ENCODE measurements at regions not wholly inside any gene's neighbourhood (a gene's known extent, or its start where the extent isn't known, plus 50 kb on each side); places are given as distances from the start of the nearest gene placed in this dataset.
"Not testable (repeated sequence)": the region's sequence is repeated elsewhere in the genome, so short reads cannot be mapped to it uniquely, and the experiment has no call there.

DNA sequence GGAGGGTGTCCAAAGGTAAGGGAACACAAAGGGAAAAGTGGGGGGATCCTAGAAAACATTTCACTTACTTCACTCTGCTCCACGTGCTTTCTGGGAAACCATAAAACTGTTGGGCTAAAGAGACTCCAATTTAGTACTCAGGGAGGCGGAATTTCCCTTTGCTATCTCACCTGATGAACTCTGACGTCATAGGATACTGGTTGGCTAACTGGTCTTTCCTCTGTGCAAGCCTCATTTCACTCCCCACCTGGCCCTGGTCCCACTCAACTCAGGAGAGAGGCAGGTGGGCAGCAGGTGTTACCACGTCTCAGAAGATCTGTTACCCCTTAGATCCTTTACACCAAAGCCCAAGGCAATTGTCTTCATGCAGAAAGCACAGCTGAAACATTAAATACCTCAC lies 51.8 kb upstream of the PMAIP1 start:
- no peak for DNase-seq (ENCODE audit: low read depth in 2 of 2)

DNA sequence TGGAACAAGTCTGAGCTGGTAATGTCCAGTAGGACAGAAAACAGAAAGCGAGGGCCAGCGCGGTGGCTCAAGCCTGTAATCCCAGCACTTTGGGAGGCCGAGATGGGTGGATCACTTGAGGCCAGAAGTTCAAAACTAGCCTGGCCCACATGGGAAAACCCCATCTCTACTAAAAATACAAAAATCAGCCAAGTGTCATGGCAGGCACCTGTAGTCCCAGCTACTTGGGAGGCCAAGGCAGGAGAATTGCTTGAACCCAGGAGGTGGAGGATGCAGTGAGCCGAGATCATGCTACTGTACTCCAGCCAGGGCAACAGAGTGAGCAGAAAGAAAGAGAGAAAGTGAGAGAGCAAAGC lies 52.3 kb upstream of the PMAIP1 start:
- DNase-seq (ENCODE audit: low read depth in 2 of 2): not testable (repeated sequence)

DNA sequence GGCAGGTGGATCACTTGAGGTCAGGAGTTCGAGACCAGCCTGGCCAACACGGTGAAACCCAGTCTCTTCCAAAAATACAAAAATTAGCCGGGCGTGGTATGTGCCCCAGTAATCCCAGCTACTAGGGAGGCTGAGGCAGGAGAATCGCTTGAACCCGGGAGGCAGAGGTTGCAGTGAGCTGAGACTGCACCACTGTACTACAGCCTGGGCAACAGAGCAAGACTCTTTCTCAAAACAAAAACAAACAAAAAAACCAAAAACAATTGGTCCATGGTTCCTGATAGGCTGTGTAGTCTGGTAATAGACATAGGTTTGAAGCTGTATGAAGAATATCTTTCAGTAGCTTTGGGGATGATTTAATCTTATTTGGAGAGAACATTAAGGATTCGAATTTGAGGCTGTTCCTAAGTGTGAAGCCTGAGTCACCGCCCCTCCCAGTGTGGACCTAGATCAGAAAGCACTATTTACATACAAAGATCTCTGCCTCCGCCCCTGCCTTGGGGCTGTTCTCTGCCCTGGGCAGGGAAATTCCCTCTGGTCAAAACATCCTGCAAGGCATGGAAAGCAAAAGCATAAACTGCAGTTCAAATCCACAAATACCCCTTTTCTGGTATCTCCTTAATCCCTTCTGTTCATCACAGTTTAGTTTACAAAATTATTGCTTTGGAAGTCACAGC lies 52.8 kb upstream of the PMAIP1 start:
- peak; percentile 18 to 49 for DNase-seq (ENCODE audit: low read depth in 2 of 2)

DNA sequence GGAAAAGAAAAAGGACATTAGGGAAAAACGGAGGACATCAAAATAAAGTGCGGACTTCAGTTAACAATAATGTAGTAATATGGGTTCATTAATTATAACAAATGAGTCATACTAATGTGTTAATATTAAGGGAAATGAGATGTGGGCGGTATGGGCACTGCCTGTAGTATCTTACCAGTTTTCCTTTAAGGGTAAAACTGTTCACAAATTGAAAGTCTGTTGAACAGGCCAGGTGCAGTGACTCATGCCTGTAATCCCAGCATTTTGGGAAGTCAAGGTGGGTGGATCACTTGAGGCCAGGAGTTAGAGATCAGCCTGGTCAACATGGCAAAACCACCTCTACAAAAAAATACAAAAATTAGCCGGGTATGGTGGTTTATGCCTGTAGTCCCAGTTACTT lies 56.8 kb upstream of the PMAIP1 start:
- DNase-seq (ENCODE audit: low read depth in 2 of 2): no peak

- DNase-seq (ENCODE audit: low read depth in 2 of 2): no peak
Measured at GRCh38 chr18:59839931-59840685, 59.7 kb upstream of the PMAIP1 start.

DNA sequence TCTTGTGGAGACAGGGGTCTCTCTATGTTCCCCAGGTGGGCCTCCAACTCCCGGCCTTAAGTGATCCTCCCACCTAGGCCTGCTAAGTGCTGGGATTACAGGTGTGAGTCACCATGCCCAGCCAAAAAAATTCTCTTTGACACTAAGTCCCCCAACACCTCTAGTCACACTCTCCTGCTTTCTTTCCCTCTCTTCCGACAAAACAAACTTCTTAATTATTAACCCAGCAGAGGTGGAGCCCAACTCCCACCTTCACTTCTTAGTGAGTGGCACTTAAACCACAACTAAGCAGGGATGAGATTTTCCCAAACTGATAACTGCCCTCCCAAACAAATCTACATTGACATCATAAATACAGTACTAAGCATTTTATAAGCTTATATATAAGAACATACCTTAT lies 60.5 kb upstream of the PMAIP1 start:
- no peak for DNase-seq (ENCODE audit: low read depth in 2 of 2)

GRCh38 chr18:59837586-59837985 lies 62.2 kb upstream of the PMAIP1 start:
- peak in 1 of 2 donors; percentile 26 for DNase-seq (ENCODE audit: low read depth in 2 of 2)

DNA sequence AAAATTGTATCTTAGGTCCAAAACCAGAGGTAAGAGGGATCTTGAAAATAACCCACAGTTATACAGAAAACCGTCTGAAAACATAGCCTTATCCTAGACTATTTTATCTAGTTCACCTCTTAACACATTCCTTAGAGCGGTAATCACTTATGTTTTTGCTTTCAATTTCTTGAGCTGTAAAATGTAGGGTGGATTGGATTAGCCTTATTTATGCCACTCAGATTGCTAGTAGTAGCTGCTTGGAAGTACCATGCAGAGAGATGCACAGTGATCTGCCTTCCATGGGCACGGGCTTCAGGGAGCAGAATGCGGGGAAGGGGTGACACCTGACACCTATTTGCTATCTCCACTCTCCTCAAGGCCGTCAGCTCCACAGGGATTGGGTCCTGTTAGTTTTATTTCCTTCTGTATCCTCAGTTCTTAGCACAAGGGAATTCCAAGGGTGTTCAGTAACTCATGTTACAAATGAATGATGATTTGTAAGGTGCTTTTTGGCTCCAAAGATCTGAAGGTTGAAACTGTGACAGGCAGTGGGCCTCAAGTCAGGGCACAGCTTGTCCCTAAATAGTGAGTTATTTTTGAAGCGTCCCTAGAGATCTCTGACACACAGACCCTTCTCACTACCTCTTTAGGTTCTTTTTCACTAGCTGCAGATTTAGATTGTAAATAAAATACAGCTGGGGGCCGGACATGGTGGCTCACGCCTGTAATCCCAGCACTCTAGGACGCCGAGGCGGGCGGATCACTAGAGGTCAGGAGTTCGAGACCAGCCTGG lies 64.0 kb upstream of the PMAIP1 start:
- no peak for DNase-seq (ENCODE audit: low read depth in 2 of 2)

DNA sequence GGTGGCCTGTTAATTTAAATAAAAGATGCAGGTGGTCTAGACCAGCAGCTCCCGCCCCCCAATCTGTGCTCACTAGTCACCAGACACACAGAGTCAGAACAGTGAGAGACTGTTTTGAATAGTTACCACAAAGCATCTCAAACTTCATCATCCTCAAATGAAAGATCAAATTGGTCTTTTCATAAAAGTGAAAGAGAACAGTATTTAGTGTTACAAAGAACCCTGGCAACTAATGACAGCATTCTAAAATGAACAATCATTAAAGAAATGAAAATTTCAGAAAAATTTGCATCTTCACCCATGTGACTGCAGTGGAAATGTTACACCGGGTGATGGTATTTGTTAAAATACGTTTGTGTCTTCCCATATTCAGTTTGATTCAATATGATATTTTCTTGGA lies 65.5 kb upstream of the PMAIP1 start:
- no peak for DNase-seq (ENCODE audit: low read depth in 2 of 2)

DNA sequence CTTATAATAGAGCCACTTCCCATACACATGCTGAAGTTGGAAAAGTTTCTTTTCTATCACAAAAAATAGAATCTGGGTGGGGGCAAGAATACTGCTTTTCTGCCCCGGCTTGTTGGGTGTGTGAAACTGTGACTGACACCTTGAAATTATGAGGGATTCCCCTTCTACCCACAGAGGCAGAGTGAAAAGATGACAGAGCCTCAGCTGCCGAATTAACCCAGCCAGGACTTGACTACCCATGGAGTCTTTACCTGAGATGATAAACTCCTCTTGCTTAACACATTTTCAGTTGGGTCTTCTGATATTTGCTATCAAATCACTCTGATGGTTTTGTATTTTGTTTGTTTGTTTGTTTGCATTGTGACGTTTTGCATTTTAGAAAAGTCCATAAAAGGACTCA lies 66.0 kb upstream of the PMAIP1 start:
- no peak for DNase-seq (ENCODE audit: low read depth in 2 of 2)

GRCh38 chr18:59823596-59824195 lies 76.1 kb upstream of the PMAIP1 start:
- DNase-seq (ENCODE audit: low read depth in 2 of 2): peak; percentile 42 to 53

GRCh38 chr18:59822612-59823550 lies 76.9 kb upstream of the PMAIP1 start:
- no peak for DNase-seq (ENCODE audit: low read depth in 2 of 2)

- DNase-seq (ENCODE audit: low read depth in 2 of 2): no peak
Measured at GRCh38 chr18:59821983-59822382, 77.8 kb upstream of the PMAIP1 start.

GRCh38 chr18:59820663-59821062 lies 79.1 kb upstream of the PMAIP1 start:
- no peak for DNase-seq (ENCODE audit: low read depth in 2 of 2)

DNA sequence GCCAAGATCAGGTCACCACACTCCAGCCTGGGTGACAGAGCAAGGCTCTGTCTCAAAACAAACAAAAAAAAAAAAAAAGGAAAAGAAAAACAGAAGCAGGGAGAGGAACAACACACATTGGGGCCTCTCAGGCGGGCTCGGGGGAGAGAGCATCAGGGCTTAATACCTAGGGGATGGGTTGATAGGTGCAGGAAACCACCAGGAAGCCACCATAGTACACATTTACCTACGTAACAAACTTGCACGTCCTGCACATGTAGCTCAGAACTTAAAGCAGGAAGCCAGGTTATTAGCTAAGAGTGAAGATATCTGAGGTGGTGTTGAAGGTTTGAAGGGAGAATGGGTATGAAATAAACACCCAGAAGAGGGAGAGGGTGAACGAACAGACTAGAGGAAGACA lies 81.0 kb upstream of the PMAIP1 start:
- DNase-seq (ENCODE audit: low read depth in 2 of 2): no peak

DNA sequence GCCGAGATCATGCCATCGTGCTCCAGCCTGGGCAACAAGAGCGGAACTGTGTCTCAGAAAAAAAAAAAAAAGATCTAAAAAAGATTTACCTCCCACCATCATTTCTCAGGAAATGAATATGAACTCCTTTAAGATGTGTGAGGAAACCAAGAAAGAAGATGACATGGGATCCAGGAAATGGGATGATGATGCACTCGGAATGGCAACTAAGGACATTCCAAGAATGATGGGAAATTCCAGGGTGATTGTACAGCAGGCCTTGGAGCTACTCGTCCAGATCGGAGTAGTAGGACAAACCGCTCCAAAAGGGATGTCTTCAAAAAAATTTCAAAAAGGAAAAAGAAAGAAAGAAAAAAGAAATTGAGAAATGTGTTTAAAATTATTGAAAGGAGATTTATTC lies 84.9 kb upstream of the PMAIP1 start:
- no peak for DNase-seq (ENCODE audit: low read depth in 2 of 2)

DNA sequence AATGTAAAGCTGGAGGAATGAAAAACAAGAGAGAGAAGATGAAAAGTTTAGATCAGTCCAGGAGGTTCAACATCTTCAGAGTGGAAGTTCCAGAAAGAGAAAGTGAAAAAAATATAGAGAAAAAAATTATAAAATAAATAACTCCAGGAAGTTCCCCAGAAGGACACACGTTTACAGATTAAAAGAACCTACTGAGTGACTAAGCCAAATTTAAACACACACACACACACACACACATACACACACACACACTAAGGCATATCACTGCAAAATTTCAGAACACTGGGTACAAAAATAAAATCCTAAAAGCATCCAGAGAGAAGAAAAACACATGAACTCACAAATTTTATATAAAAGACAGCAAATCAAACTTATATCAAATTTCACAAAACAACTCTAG lies 85.9 kb upstream of the PMAIP1 start:
- DNase-seq (ENCODE audit: low read depth in 2 of 2): no peak

DNA sequence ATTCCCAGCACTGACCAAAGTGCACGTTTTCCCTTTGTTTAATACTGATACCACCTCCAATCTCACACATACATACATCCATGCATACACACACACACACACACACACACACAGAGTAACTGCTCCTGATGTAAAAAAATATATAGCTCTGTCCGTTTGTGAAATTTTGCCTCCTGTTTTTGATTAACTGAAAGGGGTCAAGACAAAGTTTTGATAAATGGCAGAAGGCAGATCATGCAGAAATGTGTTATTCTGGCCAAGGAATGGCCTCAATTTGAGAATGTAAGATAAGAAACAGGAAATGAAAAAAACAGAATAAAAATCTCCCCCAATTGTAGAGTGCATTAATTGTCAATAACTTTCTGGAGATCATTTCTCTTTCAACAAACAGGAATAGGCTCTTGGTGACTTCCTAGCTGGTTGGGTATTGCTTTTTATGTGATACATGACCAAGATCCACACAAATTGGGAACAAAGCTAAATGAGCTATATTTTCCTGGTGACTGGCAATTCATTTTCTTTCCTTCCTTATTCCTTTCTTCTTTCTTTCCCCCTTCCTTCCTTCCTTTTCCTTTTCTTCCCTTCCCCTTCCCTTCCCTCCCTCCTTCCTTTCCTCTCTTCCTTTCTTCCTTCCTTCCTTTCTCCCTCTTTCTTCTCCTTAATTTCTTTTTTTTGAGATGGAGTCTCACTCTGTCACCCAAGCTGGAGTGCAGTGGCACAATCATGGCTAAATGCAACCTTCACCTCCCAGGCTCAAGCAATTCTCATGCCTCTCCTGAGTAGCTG lies 88.9 kb upstream of the PMAIP1 start:
- DNase-seq (ENCODE audit: low read depth in 2 of 2): no peak

GRCh38 chr18:59810183-59810582 lies 89.6 kb upstream of the PMAIP1 start:
- no peak for DNase-seq (ENCODE audit: low read depth in 2 of 2)

DNA sequence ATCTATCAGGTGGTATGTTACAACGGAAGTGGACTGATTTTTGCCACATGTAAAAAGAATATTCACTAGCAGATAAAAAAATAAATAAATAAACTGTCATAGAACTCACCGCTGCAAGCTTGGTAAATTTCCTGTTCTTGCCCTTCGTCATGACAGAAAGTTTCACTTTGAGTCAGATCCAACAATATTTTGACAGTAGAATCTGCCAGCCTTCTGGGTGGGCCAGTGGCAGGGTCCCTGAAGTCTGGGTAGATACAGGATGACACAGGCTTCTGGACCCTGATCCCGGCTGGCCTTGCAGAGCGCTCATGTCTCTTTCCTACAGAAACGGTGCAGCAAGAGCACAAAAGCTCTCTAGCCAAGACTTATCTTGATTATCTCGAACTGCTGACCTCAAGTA lies 97.8 kb upstream of the PMAIP1 start:
- no peak for DNase-seq (ENCODE audit: low read depth in 2 of 2)

DNA sequence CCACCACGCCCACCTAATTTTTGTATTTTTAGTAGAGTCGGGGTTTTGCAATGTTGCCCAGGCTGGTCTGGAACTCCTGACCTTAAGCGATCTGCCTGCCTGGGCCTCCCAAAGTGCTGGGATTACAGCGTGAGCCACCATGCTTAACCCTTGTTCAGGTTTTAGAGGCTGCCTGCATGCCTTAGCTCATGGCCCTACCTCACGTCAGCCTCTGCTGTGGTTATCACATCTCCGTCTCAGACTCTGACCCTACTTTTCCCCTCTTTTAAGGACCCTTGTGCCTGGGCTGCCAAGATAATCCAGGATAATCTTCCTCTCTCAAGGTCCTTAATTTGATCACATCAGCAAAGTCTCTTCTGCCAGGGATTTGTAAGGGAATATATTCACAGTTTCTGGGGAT lies 98.2 kb upstream of the PMAIP1 start:
- DNase-seq (ENCODE audit: low read depth in 2 of 2): no peak

Data from stimulated activated CD4-positive, alpha-beta T cell treated with anti-CD3 and anti-CD28 coated beads, Interleukin-4, amount 100 ng/mL, for 48 hours (primary cell).